ENCODE measurements at regions not wholly inside any gene's neighbourhood (a gene's known extent, or its start where the extent isn't known, plus 50 kb on each side); places are given as distances from the start of the nearest gene placed in this dataset.

- TF ChIP-seq CTCF (conservative IDR thresholded peaks at IDR 0.05; ENCODE audit: low read depth, low read length) (no peak), EZH2 (IDR thresholded peaks at IDR 0.05; ENCODE audit: borderline replicate concordance, low read depth, low read length, poor library complexity, severe bottlenecking) (no peak)
Measured at GRCh38 chr11:92002568-92002967, 222.1 kb upstream of the FAT3 start.
